ENCODE measurements at regions not wholly inside any gene's neighbourhood (a gene's known extent, or its start where the extent isn't known, plus 50 kb on each side); places are given as distances from the start of the nearest gene placed in this dataset.

DNA sequence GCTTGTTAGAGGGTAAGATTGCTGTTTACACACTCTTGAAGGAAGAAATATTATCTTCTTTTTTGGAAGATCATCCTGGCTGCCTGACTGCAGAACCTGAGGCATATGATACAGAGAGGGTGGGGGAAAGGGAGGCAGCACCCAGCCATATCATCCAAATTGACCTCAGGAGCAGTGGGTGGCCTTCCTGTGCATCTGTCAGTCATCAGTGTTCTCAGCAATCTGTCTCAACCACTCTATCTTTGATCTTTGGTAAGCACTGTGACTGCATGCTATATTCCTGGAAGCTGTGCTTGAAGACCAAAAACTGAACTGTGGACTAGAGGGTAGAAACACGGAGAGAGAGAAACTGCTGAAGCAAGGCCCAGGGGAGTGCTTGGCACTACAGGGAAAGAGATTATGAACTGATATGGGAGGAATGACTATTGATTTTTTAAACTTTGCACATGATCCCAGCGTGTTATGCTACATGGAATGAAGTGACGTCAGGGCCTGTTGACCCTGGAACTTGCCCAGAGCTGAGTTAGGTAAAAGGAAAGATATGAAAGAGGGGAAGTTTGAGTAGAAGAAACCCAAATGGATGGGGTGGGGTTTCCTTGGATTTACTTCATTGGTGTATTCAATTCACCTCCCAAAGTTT lies 171.5 kb downstream of the ASCL1 start:
- TF ChIP-seq CTCF (conservative IDR thresholded peaks at IDR 0.05; ENCODE audit: low read length) (no peak), EZH2phosphoT487 (IDR thresholded peaks at IDR 0.05; ENCODE audit: borderline replicate concordance, low read depth, low read length) (no peak)

All from OCI-LY7 (cell line).